GM18870 (cell line): ENCODE measurements at regions not wholly inside any gene's neighbourhood (a gene's known extent, or its start where the extent isn't known, plus 50 kb on each side); places are given as distances from the start of the nearest gene placed in this dataset.

ENCODE experiments used
- ATAC-seq: cut with Tn5 transposase; IDR thresholded peaks from one replicate; pipeline ENCODE4 v1.9.1; 2021; ENCODE audit warnings: moderate library complexity; ENCODE audit not compliant: unreplicated experiment

DNA sequence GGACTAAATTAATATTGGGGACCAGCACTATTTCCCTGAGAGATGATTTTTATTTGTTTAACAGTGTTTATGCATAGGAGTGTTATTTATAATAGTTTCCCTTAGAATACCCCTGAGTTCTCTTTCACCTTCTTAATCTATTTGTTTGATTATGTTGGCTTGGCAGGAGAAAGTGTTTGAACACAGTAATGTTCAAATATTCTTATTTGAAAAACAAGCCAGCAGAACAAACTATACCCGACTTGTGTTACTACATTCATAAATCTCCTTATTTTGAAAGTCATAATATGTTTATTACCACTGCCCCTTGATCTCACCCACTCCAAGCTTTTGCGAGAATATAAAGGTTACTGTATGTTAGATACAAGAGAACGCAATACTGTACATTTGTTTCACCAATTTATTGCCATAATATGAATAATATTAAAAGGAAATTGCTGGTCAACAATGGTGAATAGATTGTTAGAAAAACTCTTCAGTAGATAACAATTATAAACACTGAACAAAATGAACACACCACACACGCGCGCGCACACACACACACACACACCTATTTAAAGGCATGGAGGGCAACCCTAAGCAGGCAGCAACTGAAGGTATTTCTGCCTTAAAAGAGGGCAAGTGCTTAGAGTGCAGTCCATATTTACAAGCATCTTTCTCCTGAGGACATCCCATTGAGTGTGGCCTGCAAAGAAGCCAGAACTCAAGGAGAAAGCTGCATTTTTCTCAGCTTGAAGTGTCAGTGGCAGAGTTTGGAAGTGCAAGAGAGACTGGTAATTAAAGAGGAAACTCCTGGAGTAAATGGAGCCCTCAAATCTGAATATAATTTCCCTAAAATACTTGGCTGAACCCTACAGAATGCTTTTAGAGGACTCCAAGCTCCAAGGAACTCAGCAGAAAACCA is 279.4 kb upstream of the MAN1A1 start:
- ATAC-seq: no peak

DNA sequence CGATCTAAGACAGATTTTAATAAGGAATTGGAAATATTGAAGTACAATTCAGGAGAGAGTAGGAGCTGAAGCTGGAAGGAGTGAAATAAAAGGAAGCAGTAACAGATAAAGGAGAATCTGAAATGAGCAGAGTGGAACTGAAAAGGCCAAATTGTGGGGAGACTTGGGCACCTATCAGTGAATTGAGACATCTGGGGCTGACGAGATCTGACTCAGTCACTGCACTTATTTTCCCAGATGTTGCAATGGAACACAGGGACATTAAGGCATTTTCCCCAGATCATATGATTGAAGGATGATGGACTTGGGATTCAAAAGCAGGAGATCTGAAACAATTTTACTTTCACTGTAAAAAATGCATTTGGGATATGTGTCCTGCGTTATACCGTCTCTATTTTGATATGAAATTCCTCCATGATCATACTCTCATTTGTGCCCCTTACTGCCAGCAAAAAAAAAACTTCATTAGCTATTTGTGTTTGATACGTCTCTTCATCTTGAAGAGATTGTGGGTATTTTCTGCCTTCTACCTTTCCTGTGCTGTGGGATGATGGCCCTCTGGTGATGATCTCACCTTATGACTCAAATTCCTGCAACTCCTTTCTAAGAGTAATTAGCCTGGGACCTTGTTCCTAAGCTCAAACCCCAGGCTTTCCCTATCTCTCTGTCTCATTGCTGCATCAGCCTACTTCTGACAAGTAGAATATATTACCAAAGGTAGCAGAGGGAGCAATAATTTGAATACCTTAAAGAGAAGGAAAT is 278.5 kb upstream of the MAN1A1 start:
- ATAC-seq: no peak

DNA sequence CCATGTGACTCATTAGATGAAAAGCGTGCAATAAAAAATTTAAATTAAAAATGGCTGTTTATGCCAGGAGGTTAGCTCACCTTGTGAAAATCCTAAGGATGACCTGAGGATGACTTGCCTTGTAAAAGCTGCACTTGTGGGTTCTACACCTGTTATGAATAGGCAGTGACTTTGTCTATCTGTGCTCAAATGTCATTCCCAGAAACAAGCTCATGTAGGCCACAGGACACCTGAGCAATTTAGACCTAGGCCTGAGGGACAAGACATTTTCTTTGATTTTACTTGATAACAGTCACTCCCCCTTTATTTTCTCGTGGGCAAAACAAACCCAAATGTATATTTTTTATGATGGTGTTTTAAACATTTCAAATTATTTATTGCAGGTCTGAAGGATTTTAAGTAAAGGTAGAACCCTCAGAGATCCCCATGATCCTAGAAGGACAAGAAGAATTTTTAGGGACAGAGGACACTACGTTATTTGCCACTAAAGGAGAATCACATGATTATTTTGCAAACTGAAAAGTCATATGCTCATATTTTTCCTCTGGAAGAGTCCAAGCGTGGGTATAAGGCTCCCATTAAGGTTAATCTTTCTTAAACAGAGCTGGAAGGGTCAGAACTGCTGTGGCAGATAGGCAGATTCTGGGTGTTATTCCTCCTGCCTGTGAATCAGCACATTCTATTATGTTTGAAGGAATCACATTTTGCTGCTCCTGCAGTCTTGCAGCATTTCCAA is 277.5 kb upstream of the MAN1A1 start:
- ATAC-seq: no peak

DNA sequence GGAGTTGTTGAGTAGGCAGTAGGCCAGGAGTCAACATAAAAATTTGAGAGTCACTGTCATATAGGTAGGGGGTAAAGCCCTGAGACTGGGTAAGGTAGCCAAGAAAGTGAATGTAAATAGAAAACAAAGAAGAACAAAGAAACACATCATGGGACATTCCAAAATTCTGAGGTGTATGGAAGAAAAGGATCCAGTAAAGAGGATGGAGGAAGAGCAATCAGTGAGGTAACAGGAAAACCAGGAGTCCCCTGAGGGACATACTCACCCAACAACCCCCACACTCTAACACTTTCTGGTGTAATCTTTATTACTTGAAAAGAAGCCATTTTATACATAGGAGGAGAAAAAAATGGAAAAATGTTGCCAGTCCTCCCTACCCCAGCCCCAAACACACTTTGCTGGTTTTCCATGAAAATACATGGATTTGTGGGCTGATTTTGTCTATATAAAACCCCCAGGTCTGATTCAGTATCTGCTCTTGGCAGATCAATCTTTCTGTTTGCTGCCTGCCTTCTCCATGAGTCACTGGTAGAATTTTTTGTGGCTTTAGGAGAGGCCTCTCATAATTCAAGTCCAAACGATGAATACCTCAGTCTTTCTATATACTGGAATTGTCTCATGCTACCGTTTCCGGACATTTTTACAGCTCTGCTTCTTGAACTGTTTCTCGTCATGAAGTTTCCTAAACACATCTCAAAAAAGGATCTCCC is 271.4 kb upstream of the MAN1A1 start:
- no peak for ATAC-seq

DNA sequence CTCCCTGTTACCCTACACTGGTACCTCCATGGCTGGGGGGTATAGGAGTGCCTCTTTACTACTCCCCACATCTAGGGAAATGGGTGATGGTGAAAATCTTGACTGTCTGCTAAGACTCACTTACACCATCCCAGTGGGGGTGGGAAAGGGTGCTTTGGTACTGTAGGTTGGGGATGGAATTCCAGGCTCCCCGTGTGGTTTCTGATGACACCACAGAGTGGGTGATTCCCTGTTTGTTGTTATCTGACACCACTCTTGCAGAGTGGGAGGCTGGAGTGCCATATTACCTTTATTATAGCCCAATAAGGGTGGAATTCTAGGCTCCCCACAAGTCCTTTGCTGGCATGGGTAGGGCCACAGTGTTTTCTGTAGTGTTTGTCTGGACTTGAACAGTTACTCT is 264.6 kb upstream of the MAN1A1 start:
- ATAC-seq: no peak

DNA sequence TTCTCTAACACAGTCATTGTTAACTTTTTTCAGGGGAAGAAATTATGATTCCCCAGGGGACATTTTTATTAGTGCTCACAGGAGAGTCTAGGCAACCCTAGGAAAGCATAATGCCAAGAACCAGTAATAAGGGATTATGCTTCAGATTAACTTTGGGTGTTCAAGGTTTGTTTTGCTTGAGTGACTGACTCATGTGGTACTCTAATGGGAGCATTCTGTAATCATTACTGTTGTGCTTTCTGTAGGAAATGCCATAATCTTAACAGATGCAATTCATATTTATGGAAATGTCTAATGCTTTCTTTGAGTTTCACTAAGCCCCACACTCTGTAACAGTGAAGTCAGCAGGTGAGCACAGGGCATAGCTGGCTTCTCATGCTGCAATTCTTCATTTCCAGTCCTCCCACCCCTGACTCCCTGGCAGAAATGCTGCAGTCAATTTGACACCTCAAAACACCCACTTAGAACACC is 263.4 kb upstream of the MAN1A1 start:
- no peak for ATAC-seq

DNA sequence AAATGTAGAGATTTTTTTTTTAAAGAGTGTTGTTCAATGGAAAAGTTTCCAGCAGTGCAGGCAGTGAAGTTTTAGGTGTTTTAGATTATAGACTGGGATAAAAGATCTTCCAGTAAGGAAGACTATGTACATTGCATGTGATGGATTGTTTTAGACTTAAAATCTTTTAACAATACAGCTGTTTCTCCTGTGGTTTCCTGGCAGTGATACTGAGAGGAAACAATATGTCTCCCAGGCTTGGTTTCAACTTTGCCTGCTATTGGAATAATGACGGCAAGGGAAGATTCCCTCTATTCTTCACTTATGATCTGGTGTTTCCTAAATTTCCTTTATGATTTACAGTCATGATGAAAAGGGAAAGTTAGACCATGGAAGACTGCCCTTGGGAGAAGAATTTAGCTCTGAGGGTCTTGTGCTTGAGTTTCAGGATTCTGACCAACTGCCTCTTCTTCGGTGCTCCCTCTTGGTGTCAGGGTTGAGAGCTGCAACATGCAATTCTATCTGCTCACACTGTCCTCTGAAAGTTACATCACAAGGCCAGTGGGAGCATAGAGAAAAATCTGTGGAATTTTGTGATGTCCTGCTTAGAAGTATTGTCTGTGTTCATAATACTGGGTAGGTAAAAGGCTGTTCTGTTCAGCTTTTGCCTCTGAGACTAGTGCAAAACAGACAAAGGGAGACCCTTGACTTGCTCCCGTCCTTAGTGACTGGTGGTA is 262.8 kb upstream of the MAN1A1 start:
- no peak for ATAC-seq

DNA sequence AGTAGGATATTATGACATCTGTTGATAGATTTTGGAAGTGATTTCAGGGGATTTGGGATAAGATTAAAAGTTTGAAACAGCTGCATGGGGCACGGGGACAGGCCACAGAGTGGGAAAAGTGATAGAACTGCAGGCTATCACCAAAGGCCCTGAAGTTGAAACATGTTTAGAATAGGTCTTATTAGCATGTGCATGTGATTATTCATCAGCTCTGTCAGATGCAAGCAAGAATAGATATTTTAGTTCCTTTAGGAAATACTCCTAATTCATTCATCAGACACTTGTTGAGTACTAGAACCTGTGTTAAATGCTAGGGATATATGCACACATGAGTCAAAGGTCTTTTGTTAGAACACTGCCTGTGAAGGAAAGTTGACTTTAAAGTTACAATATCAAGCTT is 261.2 kb upstream of the MAN1A1 start:
- no peak for ATAC-seq

DNA sequence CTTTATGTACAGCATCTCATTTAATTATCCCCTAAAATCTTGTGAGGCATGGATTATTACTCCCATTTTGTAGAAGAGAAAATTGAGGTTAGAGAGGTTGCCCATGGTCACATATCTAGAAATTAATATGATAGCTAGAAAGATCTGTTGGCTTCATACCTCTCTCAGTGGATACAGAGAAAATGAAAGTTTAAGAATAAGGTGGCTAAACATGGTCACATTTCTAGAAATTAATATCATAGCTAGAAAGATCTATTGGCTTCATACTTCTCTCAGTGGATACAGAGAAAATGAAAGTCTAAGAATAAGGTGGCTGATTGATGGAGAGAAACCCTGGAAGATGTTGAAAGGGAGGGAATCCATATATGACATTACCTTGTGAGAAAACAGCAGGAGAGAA is 260.7 kb upstream of the MAN1A1 start:
- peak; percentile 39 for ATAC-seq

DNA sequence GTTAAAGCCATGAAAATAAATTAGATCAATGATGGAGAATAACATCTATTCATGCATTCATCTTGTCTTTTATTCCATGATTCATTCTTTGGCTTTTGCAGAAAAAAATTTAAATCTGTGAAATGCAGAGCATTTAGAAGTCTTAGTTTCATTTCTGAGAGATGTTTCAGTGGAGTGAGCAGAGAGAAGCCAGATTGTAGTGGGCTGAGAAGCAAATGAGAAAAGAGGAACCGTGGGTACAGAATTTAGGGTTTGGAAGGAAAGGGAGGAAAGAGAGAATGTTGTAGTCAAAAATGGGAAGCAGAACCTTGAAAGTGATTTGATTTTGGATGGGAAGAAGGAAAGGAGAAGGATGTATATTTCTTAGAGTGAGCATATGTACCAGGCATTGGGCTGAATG is 260.3 kb upstream of the MAN1A1 start:
- ATAC-seq: peak; percentile 31

DNA sequence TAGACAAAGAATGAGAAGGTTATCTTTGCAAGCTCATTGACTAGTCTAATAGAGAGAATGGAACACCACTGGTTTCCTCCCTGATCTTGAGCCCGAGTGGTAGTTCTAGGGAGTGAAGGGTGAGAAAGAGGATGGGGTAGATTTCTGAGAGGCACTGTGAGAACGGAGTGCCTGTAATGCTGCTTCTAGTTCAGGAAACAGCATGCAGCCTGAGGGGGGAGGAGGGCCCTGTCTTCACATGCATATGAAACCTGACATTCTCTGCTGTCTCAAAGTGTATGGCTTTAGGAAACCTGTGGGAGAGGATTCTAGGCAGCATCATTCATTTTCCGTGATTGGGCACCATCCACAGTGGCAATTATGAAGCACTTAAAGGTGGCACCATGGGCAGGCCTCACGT is 259.4 kb upstream of the MAN1A1 start:
- no peak for ATAC-seq

DNA sequence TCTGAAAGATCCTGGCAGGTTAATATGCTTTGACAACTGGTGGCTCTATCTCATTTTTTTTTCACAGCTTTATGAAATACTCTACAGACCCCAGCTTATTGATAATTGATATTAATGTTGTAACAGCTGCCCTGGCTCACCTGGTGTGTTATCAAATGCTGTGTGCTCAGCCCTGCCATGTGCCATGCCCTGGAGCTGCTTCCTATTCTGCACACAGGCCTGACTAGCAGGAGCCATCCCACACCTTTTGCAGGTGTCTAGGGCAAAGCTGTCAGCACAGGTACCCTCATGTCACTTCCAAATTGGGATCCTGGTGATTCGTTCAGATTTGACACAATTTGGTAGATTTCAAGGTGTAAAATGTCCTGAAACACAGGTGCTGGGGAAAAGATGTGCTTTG is 254.6 kb upstream of the MAN1A1 start:
- ATAC-seq: no peak

DNA sequence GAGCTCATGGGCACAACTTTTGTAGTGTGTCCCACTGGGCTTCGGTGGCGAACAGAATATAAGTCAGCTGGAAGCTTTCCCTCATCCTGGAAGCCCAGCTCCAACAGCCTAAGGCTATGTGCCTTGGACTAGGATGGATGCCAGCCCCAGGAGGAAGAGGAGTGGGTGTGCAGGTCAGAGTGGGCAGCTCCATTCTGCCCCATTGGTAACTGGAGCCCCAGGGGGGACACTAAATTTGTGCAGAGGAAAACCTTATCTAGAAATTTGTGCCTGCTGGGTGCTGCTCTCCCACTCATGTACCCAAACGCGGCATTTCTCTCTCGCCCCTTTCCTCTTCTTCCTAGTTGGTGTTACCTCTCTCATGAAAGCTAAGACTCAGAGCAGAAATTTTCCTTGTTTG is 253.9 kb upstream of the MAN1A1 start:
- no peak for ATAC-seq

DNA sequence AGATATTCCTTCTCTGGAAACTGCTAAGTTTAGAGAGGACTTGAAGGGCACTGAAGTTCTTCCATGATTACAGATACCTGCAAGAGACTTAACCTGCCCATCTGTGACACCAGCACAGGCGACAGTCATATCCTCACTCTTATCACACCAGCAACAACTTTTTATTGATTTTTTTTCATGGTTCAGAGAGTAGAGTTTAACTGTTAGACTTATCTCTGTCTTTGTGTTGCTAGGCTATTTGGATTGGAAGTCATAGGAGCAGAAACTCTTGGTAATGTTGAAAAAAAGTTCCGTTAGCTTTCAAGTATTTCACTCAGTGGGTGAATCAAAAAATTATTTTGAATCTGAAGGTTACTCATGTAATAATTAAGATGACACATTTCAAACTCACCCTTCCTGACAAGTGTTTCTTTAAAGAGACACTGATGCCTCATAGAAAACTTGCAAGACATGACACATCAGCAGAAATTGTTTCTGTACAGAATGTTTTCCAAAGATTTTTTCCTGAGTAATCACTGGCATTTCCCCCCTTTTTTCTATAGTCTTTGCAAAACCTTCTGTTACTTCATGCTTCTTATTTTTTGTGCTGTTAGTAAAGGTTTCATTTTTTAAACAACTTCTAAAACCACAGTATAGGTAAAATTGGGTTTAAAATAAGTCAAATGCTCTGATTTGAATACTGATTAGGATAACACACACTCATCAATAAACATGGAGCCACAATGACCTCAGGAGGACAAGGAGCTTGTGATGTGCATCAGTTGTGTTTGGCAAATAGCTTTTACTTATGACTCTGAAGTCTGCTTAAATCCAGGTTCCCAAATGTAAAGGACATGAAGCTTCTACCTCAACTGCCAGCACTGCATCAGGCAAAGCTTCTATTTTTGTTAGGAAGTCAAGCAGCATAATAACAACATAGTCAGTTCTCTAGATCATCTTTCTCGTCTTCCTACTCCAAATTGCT is 252.9 kb upstream of the MAN1A1 start:
- ATAC-seq: no peak

DNA sequence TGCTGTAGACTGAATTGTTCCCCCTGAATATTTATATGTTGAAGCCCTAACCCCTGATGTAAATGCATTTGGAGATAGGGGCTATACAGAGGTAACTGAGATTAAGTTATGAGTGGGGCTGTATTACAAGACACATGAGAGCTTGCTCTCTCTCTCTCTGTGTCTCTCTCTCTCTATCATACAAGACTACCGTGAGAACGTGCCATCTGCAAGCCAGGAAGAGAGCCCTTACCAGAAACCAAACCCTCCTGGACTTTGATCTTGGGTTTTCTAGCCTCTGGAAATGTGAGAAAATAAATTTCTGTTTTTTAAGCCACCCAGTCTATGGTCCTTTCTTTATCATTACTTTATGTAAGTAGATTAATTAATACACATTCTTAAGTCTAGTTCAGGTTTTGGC is 249.3 kb upstream of the MAN1A1 start:
- ATAC-seq: no peak

DNA sequence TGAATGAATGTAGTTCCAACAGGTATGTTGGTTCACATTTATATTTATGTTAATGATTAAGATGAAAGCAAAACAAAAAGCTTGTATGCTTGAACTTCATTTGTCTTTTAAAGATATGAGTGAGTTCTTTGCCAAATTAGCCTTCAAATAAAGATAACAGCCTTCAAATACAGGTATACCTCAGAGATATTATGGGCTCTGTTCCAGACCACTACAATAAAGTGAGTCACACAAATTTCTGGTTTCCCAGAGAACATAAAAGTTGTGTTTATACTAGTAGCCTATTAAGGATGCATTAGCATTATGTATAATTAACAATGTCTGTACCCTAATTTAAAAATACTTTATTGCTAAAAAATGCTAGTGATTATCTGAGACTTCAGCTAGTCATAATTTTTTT is 245.3 kb upstream of the MAN1A1 start:
- no peak for ATAC-seq

DNA sequence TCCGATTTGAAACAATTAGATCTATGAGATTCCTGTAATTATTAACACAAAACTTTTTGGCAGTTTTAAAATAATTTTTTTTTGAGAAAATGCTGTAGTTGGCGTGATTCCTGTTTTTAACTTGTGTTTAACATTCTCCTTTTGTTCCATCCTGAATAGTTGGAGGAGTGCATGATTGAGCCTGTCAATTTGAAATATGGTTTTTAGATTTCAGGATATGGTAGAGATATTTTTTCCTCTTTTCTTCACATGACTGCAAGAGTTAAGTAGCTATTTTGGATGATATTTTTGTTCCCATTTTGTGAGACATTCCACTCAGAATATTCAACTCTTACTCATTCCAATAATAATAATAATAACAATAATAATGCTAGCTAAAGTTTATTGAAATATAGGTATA is 241.7 kb upstream of the MAN1A1 start:
- ATAC-seq: no peak

DNA sequence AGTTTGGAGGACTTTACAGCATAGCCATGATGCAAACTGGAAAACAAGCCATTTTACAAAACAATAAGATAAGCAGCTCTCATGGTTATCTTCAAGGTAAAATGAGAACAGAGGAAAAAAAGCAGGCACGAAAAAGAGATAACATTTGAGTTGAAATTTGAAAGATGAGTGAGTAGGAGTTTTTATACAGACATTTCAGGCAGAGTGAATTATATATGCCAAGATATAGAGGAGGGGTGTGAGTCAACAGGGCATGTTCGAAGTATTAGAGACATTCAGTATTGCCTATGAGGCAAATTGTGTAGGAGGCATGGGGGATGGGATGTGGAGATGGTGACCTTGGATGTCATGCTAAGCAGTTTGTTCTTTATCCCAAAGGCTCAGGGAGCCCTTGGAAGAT is 240.5 kb upstream of the MAN1A1 start:
- ATAC-seq: no peak

DNA sequence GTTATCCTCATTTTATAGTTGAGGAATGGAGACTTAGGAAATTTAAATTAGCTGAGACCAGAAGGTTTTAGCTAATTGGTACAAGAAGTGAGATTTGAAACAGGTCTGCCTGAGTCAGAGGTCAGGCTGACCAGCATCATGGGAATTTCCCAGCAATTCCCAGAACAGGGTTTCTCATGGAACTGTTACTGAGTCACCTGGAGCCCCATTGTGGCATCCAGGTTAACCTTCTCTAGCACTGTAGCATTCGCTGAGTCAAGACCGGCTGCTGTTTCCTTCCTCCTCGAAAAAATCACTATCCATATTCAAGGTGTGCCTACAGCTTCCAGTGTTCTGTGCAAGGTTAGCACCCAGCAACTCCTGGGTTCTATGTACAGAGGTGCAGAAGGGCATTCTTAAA is 238.0 kb upstream of the MAN1A1 start:
- ATAC-seq: no peak
